ENCODE measurements at regions not wholly inside any gene's neighbourhood (a gene's known extent, or its start where the extent isn't known, plus 50 kb on each side); places are given as distances from the start of the nearest gene placed in this dataset.
A peak's percentile ranks its signal among the peaks of the same experiment; 100 is the strongest.

DNA sequence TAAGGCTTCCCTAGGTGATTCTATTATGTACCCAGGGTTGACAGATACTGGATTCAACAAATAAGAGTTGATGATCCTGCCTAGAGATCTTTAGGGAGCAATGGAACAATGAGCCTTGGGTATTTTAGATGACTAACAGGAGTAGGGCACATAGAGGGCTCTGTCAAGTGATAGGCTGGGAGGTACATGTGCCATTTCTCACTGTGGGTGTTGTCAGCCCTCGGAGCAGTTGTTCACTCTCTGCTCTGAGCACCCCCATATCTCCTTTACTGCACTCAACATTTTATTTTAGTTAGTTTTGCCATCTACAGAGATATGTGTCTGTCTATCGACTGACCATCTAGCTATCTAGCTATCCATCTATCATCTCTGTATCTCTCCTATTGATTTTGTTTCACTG, 950.6 kb downstream of the TYW1 start:
- no peak for DNase-seq

DNA sequence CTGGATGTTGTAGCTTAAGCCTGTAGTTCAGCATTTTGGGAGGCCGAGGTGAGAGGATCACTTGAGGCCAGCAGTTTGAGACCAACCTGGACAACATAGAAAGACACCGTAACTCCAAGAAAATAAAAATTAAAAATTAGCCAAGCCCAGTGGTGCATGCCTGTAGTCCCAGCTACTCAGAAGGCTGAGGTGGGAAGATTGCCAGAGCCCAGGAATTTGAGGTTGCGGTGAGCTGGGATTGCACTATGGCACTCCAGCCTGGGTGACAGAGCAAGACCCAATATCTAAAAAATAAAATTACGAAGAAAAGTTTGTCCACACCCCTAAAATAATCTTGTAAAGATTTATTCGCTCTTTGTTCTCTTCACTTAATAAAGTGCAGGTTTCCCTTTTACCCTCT, 951.0 kb downstream of the TYW1 start:
- DNase-seq, result no peak

DNA sequence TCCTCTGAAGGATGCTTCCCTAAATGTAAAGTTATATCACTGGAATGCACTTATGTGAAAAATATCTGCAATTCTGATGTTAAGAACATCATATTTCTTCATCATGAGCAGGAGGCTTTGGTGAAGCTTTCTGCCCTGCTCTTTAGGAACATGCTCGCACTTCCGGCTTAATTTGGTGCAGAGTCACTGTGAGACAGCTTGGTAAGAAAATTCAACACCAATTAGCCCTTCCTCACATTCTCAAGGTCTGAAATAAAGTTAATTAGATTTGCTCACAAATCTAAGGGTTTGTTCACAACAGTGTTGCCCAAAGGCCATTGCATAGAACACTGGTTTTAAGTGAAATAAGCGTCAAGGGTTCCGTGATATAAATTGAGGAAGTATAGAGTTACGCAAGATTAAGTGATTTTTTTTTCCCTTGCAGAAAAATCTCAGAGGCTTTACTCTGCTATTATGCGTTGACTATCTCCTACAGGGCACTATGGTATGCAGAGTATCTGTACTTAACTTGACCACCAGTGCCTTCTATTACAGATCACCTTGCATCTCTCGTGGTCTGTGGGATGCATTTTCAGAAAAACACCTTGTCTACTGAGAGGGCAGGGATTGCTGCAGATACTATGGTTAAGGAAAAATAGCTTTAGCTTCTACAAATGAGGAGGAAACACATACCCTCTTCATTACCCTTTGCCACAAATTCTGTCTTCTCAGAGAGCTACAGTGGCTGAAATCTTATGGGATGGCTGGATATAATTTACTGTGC, 953.9 kb downstream of the TYW1 start:
- no peak for DNase-seq

DNA sequence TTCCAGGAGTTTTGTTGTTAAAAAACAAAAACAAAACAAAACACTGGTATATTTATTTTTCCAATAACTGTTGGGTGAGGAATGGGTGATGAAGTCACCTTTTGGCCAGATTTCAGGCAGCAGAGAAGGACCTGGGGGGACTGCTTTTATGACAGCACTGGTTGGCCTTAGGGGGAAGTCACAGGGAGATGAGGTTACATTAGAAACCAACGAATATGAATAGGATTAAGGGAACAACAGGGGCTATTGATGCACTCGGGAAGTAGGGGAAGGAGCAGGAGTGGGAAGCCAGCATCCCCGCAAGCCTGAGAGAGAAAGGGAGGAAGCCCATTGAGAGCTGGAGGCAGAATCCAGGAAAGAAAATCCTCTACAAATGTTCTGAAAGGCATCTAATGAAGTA, 958.4 kb downstream of the TYW1 start:
- DNase-seq, result no peak

DNA sequence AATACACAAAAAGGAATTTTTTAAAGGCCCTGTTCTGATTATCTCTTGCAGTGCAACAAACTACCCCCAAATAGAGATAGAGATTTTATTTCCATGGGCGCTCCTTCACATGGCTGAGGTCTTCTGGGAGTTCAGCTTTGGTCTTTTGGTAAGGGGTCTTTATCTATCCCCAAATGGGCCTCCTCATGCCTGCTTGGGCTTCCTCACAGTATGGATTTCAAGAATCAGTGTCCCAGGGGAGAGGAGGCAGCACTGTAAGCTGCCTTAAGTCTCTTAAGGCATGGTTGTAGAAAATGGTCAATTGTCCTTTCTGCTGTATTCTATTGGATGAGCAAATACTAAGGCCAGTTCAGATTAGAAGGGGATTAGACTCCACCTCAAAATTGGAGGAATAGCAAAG, 966.2 kb downstream of the TYW1 start:
- no peak for DNase-seq

DNA sequence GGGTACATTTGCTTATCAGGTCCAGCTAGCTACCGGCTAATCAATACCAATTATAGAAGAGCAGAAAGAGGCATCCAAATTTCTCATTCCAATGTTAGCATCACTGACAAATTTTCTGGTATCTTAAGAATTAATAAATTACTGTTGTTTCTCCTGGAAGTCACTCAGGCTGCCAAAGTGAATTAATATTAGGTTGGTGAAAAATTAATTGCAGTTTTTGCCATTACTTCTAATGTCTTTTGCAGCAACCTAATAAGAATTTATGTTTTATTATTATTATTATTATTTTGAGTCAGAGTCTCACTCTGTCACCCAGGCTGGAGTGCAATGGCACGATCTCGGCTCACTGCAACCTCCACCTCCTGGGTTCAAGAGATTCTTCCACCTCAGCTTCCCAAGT, 979.9 kb downstream of the TYW1 start:
- no peak for DNase-seq

DNA sequence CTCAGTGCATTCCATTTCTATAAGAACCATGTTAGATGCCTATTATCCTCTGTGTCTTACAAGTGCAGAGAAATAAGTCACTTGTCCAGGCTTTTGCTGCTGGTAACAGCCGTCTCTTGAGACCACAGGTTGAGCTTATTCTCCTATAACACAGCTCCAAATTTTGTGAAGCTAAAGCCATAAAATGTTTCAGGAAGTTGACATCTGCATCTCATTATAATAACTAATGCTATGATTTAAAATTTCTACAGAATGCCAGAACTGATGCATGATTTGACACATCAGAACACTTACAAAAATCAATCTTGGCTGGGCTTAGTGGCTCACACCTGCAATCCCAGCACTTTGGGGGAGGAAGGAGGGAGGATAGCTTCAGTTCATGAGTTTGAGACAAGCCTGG, 986.9 kb downstream of the TYW1 start:
- DNase-seq, result no peak

DNA sequence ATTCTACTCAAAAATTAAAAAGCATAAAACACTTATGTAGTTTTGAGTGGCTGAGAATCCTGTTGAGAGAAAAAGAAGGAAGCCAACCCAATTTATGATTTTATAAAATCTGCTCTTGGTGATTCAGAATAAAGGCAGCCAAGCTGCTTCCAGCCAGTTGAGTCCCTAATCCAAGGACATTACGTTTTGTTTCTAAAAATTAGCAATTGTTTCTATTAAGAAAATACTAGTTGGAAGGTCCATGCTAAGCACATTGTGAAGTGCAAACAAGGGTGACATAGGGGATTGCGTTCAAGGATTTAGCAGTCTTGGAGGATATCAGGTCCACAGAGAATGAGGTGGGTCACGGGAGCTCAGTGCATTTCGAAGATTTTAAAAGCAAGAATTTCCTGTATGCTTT, 987.7 kb downstream of the TYW1 start:
- DNase-seq, result no peak

DNA sequence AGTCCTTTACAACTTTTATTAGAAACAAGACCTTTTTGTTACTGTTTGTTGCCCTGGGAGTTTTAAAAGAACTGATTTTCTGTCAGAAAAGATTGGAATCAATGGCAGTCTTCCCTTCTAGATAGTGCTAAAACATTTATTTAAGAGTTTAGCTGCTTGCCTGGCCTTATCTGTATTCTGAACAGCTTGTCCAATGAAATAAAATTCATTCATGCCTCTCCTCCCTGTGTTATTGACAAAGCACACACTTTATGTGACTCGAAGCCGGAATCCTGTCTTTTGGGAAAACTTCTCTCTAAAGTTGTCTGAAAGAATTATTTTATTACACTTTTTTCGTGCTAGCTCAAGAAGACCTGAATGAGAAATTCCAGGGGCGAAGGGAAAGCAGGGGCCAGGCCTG, 992.5 kb downstream of the TYW1 start:
- no peak for DNase-seq

DNA sequence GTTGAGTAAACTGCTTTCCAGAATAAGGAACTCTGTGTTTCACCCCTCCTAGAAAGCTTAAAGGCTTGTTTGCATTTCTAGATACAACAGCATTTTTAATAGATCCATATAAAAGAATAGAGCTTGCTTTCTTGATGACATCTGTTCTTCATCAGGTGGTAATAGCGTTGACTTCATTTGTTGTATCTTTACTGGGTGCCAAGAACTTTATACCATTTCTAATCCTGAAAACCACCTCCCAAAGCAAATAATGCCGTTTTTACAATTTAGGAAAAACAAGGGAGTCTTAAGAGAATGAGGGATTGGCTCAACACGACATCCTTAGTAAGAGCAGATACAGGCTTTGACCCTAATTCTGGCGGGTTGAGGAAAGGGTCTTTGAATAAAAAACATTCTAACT, 993.4 kb downstream of the TYW1 start:
- DNase-seq, result no peak

DNA sequence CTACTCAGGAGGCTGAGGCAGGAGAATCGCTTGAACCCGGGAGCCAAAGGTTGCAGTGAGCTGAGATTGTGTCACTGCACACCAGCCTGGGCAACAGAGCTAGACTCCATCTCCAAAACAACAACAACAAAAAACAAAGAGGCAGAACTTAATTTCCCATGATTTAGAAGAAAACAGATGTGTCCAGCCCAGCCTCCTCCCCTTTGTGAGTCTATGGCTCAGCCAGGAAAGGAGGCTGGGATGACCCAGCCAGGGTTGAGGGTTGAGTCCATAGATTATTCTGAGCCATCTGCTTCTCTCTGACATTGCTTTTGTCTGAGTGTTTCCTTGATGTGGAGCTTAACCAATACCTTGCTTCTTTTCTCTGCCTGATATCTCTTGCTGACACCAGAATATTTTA, 994.1 kb downstream of the TYW1 start:
- no peak for DNase-seq

DNA sequence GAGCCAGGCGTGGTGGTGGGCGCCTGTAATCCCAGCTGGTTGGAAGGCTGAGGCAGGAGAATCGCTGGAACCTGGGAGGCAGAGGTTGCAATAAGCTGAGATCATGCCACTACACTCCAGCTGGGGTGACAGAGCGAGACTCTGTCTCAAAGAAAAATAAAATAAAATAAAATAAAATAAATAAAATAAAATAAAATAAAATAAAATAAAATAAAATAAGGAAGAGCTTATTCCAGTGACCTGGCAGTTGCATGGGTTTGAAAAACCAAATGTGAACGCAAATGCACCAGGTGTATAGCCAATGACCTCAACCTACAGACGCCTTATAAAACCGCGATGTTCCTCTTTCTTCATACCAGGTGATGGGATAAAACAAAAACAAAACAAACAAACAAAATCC, 995.7 kb downstream of the TYW1 start:
- no peak for DNase-seq

DNA sequence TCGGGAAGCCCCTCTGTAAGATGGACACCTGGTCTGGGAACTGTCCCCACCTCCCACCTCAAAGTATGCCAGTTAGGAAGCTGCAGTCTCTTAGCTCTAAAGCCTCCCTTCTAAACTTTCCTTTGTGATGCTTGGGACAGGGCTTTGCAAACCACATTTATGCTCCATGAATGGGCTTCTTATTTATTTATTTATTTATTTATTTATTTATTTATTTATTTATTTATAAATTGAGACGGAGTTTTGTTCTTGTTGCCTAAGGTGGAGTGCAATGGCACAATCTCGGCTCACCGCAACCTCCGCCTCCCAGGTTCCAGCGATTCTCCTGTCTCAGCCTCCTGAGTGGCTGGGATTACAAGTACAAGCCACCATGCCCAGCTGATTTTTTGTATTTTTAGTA, 1009.4 kb downstream of the TYW1 start:
- no peak for DNase-seq

DNA sequence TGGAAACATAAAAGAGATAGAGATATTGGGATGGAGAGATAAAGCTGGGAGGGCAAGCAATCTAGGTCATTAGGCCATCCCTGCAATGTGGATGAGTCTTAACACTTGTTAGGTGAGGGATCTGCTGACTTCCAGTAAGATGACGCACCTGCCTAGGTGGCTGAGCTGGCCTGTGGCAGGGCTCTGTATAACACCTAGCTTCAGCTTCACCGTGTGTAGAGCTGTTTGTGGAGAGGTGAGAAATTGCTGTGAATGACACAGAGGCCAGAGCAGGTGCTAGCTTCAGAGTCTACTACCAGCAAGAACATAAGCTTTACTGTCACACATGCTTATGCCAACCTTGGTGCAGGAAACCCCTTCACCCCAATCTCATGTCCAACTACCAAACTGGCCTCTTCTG, 1010.0 kb downstream of the TYW1 start:
- DNase-seq, result no peak

DNA sequence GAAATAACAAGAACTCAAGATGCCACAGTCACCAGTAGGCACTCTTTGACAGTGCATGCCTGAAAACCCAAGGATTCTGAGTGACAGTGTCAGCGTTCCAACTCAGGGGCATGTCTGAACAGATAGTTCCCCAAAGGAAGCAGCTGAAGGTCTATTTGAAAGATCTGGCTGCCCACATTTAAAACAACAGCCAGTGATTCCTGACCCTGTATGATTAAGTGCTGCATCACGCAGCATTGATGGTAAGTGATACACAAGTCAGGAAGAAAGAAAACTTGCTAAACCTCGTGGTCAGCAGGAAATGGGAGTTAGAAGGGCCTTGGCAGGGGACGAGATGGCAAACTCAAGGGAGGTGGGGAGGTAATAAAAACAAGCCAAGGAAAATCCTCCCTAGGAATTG, 1013.1 kb downstream of the TYW1 start:
- DNase-seq, result no peak

DNA sequence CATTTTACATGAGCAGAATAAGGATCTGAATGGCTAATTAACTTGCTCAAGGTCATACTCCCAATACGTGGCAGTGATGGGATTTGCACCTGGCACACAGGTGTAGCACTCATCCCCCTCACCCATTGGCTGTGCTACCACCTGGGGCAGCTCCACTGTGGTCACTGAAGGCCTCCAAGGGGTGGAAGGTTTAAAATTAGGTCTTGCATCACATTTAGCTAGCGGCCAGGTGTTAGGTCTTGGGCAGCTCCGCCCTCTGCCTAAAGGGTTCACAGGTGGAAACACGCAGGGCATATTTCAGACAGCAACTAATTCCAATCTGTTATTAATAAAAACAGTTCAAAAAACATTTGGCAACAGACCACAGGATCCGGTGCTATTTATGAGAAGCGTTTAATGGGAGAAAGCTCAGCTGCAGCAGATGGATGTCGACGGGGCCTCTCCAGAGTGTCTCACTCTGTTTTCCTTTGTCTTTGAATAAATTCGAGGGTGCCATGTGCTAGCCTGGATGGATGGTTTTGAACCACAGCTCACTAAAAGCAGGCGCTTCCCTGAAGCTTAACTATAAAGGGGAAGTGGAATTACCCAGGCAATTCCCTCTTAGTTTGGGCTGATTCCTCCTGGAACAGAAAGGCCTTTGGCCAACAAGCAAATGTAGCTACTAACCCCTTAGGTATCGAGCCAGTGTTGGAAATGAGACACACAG, 1017.6 kb downstream of the TYW1 start:
- peak; percentile 28 for DNase-seq

DNA sequence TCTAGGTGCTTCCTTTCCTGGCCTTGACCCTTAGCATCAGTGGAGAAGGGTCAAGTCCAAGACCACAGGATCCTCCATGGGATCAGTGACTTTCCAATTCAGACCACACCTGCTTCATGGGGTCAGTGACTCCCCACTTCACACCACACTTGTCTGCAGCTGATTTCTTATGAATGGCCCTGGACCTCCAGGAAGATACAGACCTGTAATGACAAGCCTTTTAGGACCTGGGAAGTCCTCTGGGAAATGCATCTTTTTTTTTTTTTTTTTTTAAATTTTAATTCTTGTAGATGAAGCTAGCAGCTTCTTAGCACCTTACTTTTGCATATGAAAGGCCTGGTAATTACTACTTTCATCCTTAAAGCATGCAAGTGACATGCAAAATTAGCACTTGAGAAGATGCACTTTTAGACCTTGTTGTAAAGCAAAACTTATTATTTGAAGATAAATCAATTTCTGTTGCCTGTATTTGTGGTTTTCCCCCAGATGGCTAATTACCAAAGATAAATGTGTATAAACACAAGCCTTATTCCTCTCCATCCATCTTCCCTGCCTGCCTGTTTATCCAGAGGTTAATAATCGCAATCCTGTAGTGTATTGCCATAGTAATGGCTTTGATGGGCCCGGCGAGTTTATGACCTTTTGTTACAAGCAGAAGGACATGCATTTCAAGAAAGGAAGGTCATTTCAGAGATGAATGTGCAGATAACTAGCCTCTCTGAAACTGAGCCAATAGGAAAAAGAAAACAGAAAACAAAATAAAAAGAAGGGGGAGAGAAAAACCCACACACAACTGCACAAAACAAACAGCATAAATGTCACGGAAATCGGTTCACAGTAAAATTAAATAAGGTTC, 1018.7 kb downstream of the TYW1 start:
- peak; percentile 30 for DNase-seq

DNA sequence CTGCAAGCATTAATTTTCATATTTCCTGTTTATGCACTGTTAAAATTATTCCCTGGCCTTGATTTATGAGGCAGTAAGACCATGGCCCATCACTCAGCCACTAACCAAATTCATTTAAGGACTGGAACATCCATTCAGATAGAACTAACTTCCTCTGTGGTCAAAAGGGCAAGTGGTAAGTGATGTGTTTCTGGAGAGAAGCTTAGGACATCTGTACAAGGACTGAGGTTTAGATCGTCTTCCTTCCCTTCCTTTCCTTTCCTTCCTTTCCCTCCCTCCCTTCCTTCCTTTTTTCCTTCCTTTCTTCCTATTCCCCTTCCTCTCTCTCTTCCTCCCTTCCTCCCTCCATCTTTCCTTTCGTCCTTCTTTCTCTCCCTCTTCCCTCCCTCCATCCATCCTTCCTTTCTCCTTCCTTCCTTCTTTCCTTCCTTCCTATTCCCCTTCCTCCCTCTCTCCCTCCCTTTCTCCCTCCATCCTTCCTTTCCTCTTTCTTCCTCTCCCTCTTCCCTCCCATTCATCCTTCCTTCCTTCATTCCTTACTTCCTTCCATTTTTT, 1019.4 kb downstream of the TYW1 start:
- no peak for DNase-seq

DNA sequence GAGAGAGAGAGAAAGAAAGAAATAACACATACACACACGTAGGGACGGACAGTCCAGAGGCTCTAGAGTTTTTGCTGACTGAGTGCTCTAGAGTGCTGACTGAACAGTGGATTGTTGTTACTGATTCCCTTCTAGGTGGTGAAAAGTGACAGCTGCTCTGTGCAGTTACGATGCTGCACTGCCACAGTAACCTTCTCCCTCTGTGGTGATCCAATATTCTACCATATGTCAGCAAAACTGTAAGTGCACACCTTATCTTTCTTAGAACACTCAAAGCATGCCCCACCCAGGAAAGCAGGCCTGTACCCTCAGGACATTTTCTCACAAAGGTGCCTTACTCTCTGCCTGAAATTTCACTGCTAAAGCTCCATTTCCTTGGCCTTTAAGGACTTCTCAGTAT, 1023.5 kb downstream of the TYW1 start:
- no peak for DNase-seq

DNA sequence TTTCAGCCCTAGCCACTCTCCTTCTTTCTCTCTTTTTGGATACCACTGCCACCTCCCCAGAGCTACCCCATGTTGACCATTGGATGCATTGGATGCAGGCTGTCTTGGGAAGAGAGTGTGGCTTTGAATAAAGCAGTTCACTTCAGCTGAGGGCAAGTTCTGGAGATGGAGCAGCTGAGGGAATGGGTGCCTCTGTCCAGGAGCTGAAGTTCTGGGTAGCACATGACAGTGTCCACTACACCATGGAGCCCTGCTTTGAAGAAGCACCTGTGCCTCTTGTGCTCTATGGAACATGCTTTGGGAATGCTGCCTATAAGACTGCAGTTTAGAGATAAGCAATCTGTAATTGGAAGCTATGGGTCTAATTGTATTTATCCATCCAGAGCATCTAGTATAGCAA, 1028.7 kb downstream of the TYW1 start:
- DNase-seq, result no peak

DNA sequence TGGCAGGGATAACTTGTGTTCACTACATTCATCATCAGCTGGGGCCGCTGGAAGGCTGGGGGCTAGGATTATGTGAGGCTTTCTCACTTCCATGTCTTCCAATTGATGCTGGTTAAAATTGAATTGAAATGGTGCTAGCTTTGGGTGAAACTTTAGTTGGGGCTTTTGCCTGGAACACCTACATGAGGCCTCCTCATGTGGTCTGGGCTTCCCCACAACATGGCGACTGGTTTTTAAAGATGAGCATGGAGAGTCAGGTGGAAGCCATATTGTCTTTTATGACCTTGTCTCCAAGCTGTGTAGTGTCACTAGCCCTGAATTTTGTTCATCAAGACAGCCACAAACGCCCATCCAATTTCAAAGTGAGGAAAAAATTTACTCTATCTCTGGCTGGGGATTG, 1033.9 kb downstream of the TYW1 start:
- no peak for DNase-seq

DNA sequence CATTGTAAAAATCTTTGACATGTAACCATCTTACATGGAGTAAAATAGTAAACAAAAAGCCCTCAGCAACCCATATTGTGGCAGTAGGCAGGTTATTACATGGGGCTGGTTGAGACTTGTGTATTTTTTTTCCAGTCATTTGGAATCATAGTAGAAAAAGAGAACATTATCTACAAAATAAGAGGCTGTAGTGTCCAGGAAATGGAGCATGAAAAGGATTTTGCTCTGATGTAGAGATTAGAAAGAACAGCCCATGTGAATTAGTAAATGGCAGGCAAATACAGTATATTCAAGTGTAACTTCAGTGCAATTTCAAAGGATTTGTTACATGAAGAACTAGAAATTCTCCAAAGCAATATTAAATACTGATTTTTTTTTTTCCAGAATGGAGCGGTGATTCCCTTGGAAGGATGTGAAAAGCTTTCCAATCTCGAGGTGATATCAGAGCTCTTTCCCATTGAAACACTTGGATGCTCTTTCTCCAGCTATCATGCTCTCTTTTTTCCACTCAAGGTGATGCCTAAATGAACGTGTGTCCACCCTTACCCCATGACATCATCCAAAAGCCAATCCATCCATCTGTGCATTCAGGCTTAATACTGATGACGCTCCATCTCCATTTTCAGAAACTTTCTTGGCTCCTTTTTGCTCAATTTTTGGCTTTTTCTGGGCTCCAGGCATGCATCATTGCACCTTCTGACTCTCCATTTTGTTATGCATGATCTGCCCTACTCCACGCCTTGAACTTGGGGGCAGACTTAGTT, 1034.7 kb downstream of the TYW1 start:
- no peak for DNase-seq

All from NCI-H146 (cell line).